GM12892 (cell line): ENCODE measurements at regions not wholly inside any gene's neighbourhood (a gene's known extent, or its start where the extent isn't known, plus 50 kb on each side); places are given as distances from the start of the nearest gene placed in this dataset.

ENCODE experiments used
- POLR2A ChIP-seq: IDR thresholded peaks from 2 replicates; pipeline ENCODE4 v1.6.1; 2011; ENCODE audit warnings: low read depth, low read length, control low read depth
- POLR2AphosphoS5 ChIP-seq: IDR thresholded peaks from 2 replicates; pipeline ENCODE4 v1.6.1; 2011; ENCODE audit warnings: low read depth, low read length, control low read depth

DNA sequence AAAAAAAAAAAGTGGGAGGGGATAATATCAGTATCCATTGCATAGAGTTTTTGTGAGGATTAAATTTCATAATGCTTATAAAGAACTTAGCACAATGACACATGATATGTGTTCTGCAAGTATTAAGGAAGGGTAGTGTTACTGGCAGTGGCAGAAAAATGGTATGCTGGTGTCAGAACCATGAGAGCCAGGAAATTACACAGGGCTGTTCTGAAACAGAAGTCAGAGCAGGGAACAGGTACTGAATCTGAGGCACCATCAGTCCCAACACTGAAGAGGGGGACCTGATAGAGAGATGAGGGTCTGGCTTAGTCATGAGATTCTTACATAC is 601.1 kb upstream of the GRIA3 start:
- no peak for TF ChIP-seq POLR2A
- TF ChIP-seq POLR2AphosphoS5, result no peak
